ENCODE measurements at regions not wholly inside any gene's neighbourhood (a gene's known extent, or its start where the extent isn't known, plus 50 kb on each side); places are given as distances from the start of the nearest gene placed in this dataset.

GRCh38 chr13:90952326-90952725, 395.2 kb upstream of the MIR17HG start:
- 83 to 88% methylated on average over 1 of the region's 1 CpG for WGBS, 2 donors
- TF ChIP-seq, protein P1, sequence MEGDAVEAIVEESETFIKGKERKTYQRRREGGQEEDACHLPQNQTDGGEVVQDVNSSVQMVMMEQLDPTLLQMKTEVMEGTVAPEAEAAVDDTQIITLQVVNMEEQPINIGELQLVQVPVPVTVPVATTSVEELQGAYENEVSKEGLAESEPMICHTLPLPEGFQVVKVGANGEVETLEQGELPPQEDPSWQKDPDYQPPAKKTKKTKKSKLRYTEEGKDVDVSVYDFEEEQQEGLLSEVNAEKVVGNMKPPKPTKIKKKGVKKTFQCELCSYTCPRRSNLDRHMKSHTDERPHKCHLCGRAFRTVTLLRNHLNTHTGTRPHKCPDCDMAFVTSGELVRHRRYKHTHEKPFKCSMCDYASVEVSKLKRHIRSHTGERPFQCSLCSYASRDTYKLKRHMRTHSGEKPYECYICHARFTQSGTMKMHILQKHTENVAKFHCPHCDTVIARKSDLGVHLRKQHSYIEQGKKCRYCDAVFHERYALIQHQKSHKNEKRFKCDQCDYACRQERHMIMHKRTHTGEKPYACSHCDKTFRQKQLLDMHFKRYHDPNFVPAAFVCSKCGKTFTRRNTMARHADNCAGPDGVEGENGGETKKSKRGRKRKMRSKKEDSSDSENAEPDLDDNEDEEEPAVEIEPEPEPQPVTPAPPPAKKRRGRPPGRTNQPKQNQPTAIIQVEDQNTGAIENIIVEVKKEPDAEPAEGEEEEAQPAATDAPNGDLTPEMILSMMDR (IDR thresholded peaks at IDR 0.05), result no peak
- TF ChIP-seq POLR2A (IDR thresholded peaks at IDR 0.05), result no peak
- DNase-seq, result no peak
- H3K4me1 ChIP-seq, result no peaks in the 10 kb centered on the region
- no peaks in the 10 kb centered on the region for H3K9me3 ChIP-seq
- H3K27ac ChIP-seq, result no peak overlapping the region
- no peaks in the 10 kb centered on the region for H3K27me3 ChIP-seq
- intact Hi-C loops (cut with DNase I), result no loop called here
- H3K36me3 ChIP-seq, result no peaks in the 10 kb centered on the region
- no peak overlapping the region for H3K4me3 ChIP-seq (replicated peaks in 1 of 3)

DNA sequence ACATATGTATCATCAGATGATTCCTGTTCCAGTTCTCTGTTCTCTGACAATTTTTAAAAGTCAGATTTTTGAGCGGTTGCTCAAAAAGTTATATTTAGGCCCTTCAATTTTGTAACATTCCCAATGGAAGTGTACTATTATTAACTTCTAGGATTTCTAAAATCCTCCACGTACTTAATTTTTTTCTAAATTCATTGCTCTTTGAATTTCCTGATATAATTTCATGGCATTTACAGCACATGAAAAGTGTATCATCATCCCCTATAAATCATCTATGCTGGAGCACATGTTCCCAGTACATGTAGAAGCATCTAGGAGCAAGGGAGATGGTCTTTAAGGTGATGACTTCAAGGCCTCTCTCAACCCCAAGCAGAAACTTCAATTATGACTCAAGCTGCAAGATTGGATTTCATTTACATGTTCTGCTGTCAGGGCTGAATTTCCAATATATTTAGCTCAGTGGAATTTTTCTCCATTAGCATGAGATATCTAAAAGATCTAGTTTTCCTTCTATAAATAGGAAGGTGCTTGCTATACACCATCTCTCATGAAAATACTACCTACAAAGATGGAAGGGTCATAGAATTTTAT, 392.8 kb upstream of the MIR17HG start:
- intact Hi-C loops (cut with DNase I), result no loop called here
- Histone ChIP-seq H3K9me3 (no peaks in the 10 kb centered on the region), H3K36me3 (no peaks in the 10 kb centered on the region), H3K27me3 (no peaks in the 10 kb centered on the region), H3K4me3 (replicated peaks in 1 of 3) (no peak overlapping the region), H3K4me1 (no peaks in the 10 kb centered on the region), H3K27ac (no peak overlapping the region)
- WGBS, 2 donors, result 86% methylated on average over 2 of the region's 2 CpGs
- no peak for TF ChIP-seq POLR2A (IDR thresholded peaks at IDR 0.05)
- TF ChIP-seq, protein P1 (IDR thresholded peaks at IDR 0.05), result no peak
- DNase-seq, result no peak

- H3K4me1 ChIP-seq, result no peaks in the 10 kb centered on the region
- TF ChIP-seq, protein P1 (IDR thresholded peaks at IDR 0.05), result no peak
- TF ChIP-seq POLR2A (IDR thresholded peaks at IDR 0.05), result no peak
- H3K36me3 ChIP-seq, result no peaks in the 10 kb centered on the region
- WGBS, 2 donors, result 100% methylated on average over 1 of the region's 1 CpG
- DNase-seq, result no peak
- H3K9me3 ChIP-seq, result no peaks in the 10 kb centered on the region
- no peaks in the 10 kb centered on the region for H3K27me3 ChIP-seq
- H3K4me3 ChIP-seq (replicated peaks in 1 of 3), result no peak overlapping the region
- intact Hi-C loops (cut with DNase I), result no loop called here
- no peak overlapping the region for H3K27ac ChIP-seq
Measured at GRCh38 chr13:90956031-90956430, 391.5 kb upstream of the MIR17HG start.

DNA sequence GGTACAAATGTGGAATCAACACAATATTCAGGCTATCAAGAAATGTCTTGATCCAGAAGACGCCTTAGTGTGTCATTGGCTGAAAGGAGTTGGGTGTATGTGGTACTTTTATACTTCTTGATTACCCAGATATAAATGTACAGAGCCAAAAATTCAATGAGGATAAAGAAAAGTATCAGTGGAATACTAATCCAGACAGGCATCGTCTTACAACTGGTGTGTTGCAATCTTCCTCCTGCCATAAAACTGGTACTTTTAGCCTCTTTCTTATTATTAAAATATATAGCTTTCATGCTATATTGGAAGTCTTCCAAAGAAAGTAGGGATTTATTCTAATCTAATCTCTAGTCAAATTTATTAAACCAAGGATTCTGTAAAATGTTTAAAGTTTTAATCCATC, 388.6 kb upstream of the MIR17HG start:
- Histone ChIP-seq H3K27ac (no peak overlapping the region), H3K4me3 (replicated peaks in 1 of 3) (no peak overlapping the region), H3K27me3 (no peaks in the 10 kb centered on the region), H3K9me3 (no peaks in the 10 kb centered on the region), H3K4me1 (no peaks in the 10 kb centered on the region), H3K36me3 (no peaks in the 10 kb centered on the region)
- intact Hi-C loops (cut with DNase I), result no loop called here
- DNase-seq, result no peak
- TF ChIP-seq, protein P1 (IDR thresholded peaks at IDR 0.05), result no peak
- no peak for TF ChIP-seq POLR2A (IDR thresholded peaks at IDR 0.05)
- WGBS, 2 donors, result 87 to 92% methylated on average over 2 of the region's 2 CpGs

GRCh38 chr13:90968166-90968904, 379.2 kb upstream of the MIR17HG start:
- intact Hi-C loops (cut with DNase I), result no loop called here
- TF ChIP-seq, protein P1 (IDR thresholded peaks at IDR 0.05), result peak in 4 of 6 experiments; percentile 26 to 63 (median 55)
- no peak for TF ChIP-seq POLR2A (IDR thresholded peaks at IDR 0.05)
- no peak overlapping the region for H3K27ac ChIP-seq
- no peaks in the 10 kb centered on the region for H3K4me1 ChIP-seq
- no peaks in the 10 kb centered on the region for H3K9me3 ChIP-seq
- no peaks in the 10 kb centered on the region for H3K27me3 ChIP-seq
- no peaks in the 10 kb centered on the region for H3K36me3 ChIP-seq
- peak; percentile 37 to 45 for DNase-seq
- no peak overlapping the region for H3K4me3 ChIP-seq (replicated peaks in 1 of 3)
- WGBS, 2 donors, result 38 to 67% methylated on average over 2 of the region's 2 CpGs

All from thyroid gland (tissue), 4 donors.